ENCODE measurements at regions not wholly inside any gene's neighbourhood (a gene's known extent, or its start where the extent isn't known, plus 50 kb on each side); places are given as distances from the start of the nearest gene placed in this dataset.
"Not testable (repeated sequence)": the region's sequence is repeated elsewhere in the genome, so short reads cannot be mapped to it uniquely, and the experiment has no call there.

- TF ChIP-seq ZFP3 (CRISPR knock-in tag; IDR thresholded peaks at IDR 0.05); PATZ1 (CRISPR knock-in tag; IDR thresholded peaks at IDR 0.05; ENCODE audit: borderline replicate concordance); ZNF70 (CRISPR knock-in tag; IDR thresholded peaks at IDR 0.05); TCF4 (CRISPR knock-in tag; IDR thresholded peaks at IDR 0.05; ENCODE audit: borderline replicate concordance); ZNF8 (CRISPR knock-in tag; IDR thresholded peaks at IDR 0.05); TOX (CRISPR knock-in tag; IDR thresholded peaks at IDR 0.05; ENCODE audit: borderline replicate concordance): not testable (repeated sequence)
These were observed 95.0 kb downstream of the ATOH1 start for GRCh38 chr4:93923570-93923969.
